ENCODE measurements at regions not wholly inside any gene's neighbourhood (a gene's known extent, or its start where the extent isn't known, plus 50 kb on each side); places are given as distances from the start of the nearest gene placed in this dataset.

DNA sequence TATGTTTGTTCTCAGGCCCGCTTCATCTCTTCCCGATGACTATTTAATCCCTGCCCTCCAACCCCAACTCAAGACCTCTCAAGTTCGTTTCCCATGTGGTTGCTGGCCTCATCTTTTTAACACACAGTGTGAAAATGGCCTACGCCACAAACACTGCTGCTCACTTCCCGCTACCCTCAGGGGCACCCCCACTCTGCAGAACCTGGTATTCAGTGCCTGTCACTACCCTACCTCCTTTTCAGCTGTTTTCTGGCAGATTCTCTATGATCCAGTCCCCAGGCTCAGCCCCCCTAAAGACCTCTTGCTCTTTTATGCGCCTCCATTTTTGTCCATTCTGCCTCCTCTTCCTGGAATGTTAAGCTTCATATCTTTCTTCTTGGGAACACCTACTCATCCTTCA, 152.6 kb upstream of the C1orf174 start:
- no peak for DNase-seq (ENCODE audit: low read depth)
- TF ChIP-seq, protein P1, sequence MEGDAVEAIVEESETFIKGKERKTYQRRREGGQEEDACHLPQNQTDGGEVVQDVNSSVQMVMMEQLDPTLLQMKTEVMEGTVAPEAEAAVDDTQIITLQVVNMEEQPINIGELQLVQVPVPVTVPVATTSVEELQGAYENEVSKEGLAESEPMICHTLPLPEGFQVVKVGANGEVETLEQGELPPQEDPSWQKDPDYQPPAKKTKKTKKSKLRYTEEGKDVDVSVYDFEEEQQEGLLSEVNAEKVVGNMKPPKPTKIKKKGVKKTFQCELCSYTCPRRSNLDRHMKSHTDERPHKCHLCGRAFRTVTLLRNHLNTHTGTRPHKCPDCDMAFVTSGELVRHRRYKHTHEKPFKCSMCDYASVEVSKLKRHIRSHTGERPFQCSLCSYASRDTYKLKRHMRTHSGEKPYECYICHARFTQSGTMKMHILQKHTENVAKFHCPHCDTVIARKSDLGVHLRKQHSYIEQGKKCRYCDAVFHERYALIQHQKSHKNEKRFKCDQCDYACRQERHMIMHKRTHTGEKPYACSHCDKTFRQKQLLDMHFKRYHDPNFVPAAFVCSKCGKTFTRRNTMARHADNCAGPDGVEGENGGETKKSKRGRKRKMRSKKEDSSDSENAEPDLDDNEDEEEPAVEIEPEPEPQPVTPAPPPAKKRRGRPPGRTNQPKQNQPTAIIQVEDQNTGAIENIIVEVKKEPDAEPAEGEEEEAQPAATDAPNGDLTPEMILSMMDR (conservative IDR thresholded peaks at IDR 0.05; ENCODE audit: low read depth, low read length): no peak

GRCh38 chr1:4053160-4053748, 153.2 kb upstream of the C1orf174 start:
- no peak for DNase-seq (ENCODE audit: low read depth)
- TF ChIP-seq, protein P1 (conservative IDR thresholded peaks at IDR 0.05; ENCODE audit: low read depth, low read length): no peak
- H3K4me3 ChIP-seq (ENCODE audit: low read depth, low read length): no peak overlapping the region

More for the DNA sequence above, 152.6 kb upstream of the C1orf174 start:
- no peak overlapping the region for H3K4me3 ChIP-seq (ENCODE audit: low read depth, low read length)

GRCh38 chr1:4053774-4054173, 153.7 kb upstream of the C1orf174 start:
- DNase-seq (ENCODE audit: low read depth): no peak
- TF ChIP-seq, protein P1 (conservative IDR thresholded peaks at IDR 0.05; ENCODE audit: low read depth, low read length): no peak
- no peak overlapping the region for H3K4me3 ChIP-seq (ENCODE audit: low read depth, low read length)

GRCh38 chr1:4055294-4055967, 155.4 kb upstream of the C1orf174 start:
- TF ChIP-seq, protein P1 (conservative IDR thresholded peaks at IDR 0.05; ENCODE audit: low read depth, low read length): no peak
- no peak overlapping the region for H3K4me3 ChIP-seq (ENCODE audit: low read depth, low read length)
- no peak for DNase-seq (ENCODE audit: low read depth)

DNA sequence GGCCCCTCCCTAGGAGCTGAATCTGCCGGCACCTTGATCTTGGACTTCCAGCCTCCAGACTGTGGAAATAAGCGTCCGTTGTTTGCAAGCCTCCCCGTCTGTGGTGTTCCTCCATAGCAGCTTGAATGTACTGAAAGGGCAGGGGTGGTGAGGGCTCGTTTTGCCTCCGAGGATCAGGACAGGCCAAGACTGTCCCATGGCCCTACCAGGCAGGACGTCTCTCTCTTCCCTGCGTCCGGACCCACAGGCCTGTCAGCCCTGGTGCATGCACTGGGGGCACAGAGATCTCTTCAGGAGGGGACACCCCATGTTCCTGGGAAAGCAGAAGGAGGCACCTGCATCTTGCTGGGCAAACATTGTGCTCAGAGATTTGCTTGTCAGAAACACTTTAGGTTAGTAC, 156.3 kb upstream of the C1orf174 start:
- TF ChIP-seq, protein P1 (conservative IDR thresholded peaks at IDR 0.05; ENCODE audit: low read depth, low read length): no peak
- no peak overlapping the region for H3K4me3 ChIP-seq (ENCODE audit: low read depth, low read length)
- DNase-seq (ENCODE audit: low read depth): no peak

GRCh38 chr1:4056989-4057388, 156.9 kb upstream of the C1orf174 start:
- no peak for DNase-seq (ENCODE audit: low read depth)
- no peak overlapping the region for H3K4me3 ChIP-seq (ENCODE audit: low read depth, low read length)
- TF ChIP-seq, protein P1 (conservative IDR thresholded peaks at IDR 0.05; ENCODE audit: low read depth, low read length): no peak

DNA sequence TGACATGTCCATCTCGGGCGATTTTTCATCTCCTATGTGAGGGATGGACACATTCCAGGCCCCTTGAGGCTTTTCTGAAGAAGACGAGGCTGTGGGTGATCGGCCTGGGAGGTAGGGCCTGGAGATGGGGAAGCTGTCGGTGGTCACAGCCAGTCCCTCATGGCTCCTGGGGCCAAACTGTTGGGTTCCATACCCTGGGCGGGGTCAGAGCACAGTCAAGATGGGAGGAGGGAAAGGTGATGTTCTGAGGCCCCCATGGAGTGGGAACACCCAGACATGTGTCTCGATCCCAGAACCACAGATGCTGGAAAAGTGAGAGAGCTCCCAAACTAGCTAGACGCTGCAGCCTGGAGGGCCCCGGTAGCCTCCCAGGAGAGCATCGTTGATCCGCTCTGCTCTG, 157.5 kb upstream of the C1orf174 start:
- no peak overlapping the region for H3K4me3 ChIP-seq (ENCODE audit: low read depth, low read length)
- DNase-seq (ENCODE audit: low read depth): no peak
- TF ChIP-seq, protein P1 (conservative IDR thresholded peaks at IDR 0.05; ENCODE audit: low read depth, low read length): no peak

All from choroid plexus epithelial cell (primary cell).